Heart right ventricle (tissue), 16 donors: ENCODE measurements at regions not wholly inside any gene's neighbourhood (a gene's known extent, or its start where the extent isn't known, plus 50 kb on each side); places are given as distances from the start of the nearest gene placed in this dataset.

Source experiments
- ATAC-seq, 8 donors: fragments of 200-7000 bp; cut with Tn5 transposase; one replicate each; pipeline ENCODE4 v1.9.1; 2020; ENCODE audit warnings: mild to moderate bottlenecking in 8 of 8, moderate library complexity in 8 of 8, moderate number of reproducible peaks in 1 of 8
- DNase-seq, 2 donors: peaks; one replicate each; pipeline ENCODE4 v3.0.0-alpha.2; 2020
- H3K27ac ChIP-seq, 10 donors: fragments of 200-600 bp; sonication (generic) in 2 of 10; one replicate each; pipeline versions ENCODE4 v1.5.0 to v1.8.0; 2020 to 2022; ENCODE audit warnings: mild to moderate bottlenecking in 3 of 10
- H3K27me3 ChIP-seq, 7 donors: fragments of 200-600 bp; one replicate each; pipeline ENCODE4 v1.8.0; 2021 to 2022; ENCODE audit warnings: mild to moderate bottlenecking in 2 of 7
- H3K36me3 ChIP-seq, 9 donors: fragments of 200-600 bp; sonication (generic) in 1 of 9; one replicate each; pipeline versions ENCODE4 v1.5.0 to v1.8.0; 2020 to 2022; ENCODE audit warnings: mild to moderate bottlenecking in 2 of 9
- H3K4me1 ChIP-seq, 9 donors: fragments of 200-600 bp; sonication (generic) in 1 of 9; one replicate each; pipeline versions ENCODE4 v1.5.0 to v1.8.0; 2020 to 2022; ENCODE audit warnings: mild to moderate bottlenecking in 4 of 9
- H3K4me3 ChIP-seq, 10 donors: fragments of 200-600 bp; sonication (generic) in 2 of 10; one replicate each; pipeline versions ENCODE4 v1.5.0 to v1.8.0; 2020 to 2022; ENCODE audit warnings: mild to moderate bottlenecking in 7 of 10, moderate library complexity in 2 of 10
- H3K9me3 ChIP-seq, 11 donors: fragments of 200-600 bp in 10 of 11; sonication (generic) in 2 of 11; one replicate each; pipeline versions ENCODE4 v1.5.0 to v1.8.0; 2013 to 2022; ENCODE audit warnings: mild to moderate bottlenecking in 2 of 11, control low read depth in 1 of 11, moderate library complexity in 1 of 11
- CTCF ChIP-seq, 9 donors: fragments of 200-600 bp; sonication (generic) in 2 of 9; IDR thresholded peaks; one replicate each; pipeline versions ENCODE4 v1.5.0 to v1.8.0; 2021 to 2022; ENCODE audit warnings: antibody characterized with exemption in 9 of 9, mild to moderate bottlenecking in 5 of 9, moderate library complexity in 1 of 9
- WGBS, 2 donors: extraction: QIAGEN DNeasy Blood & Tissue Kit; methylation state at CpG; one replicate each; pipeline ENCODE4 v1.1.7; 2013; ENCODE audit warnings: inconsistent platforms in 1 of 2; 5-methylcytosine and 5-hydroxymethylcytosine counted together
- intact Hi-C, 10 donors: fragments of 100-400 bp; cut with DNase I; formaldehyde crosslinking; loops; one replicate each; pipeline versions ENCODE4 v1.11.1 to v1.14.2; 2022
- donor health status: Arrhythmogenic right ventricular cardiomyopathy.
- donor health status: ischemic (EF 13 %, LVEDD 7.1; RV severe dilation, severe dysfunction).
- donor health status: healthy with polysubstance abuse.
- donor health status: DM: no; HTN: yes; CAD: no.
- donor health status: DM: no; HTN: no; CAD: no.
- donor health status: ischemic (EF 25% LVEDD 6.9; RV normal size, moderate dysfunction).
- donor health status: ischemic (EF 25% LVEDD 5.7; RV mildly dilated, moderate dysfunction).
- donor health status: healthy.
- donor health status: DM: yes; HTN: yes; CAD: no.
- donor health status: Ischemic cardiomyopathy.
- donor health status: ischemic (EF 35%, LVEDD 5.7; RV mildly dilated, moderate dysfunction).
- donor health status: nonischemic (EF 11% LVEDD 7.7; RV severe dilation, severe dysfunction).
- donor health status: DM: yes; HTN: yes; CAD: no.
- donor health status: PGD.
- donor health status: ischemic (EF 29% LVEDD 5.4; RV normal size, mild dysfunction).
- donor health status: nonischemic (EF 23%, LVEDD 6.1; RV moderate dilation, normal function).

DNA sequence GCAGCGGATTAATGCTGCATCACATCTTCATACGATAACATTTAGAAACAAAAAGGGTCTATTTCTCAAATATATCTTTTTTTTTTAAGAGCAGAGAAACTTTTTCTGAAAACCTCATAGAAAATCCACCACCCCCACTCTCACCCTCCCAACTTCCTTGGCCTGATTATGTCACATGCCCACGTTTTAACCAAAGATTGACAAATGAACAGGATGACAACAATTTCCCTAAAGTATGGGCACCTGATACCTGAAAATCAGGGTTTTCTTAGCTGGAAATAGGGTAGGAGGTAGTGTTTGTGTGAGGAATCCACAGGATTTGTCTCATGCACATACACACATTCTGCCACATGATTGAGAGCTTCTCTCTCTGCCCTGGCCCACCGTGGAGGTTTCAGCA lies 74.7 kb upstream of the MDM1 start:
- Histone ChIP-seq H3K27ac (peak overlapping the region in 8 of 10 donors; percentile 63 to 84 (median 72)), H3K36me3 (no peaks in the 10 kb centered on the region), H3K4me3 (no peak overlapping the region), H3K27me3 (no peaks in the 10 kb centered on the region), H3K9me3 (no peaks in the 10 kb centered on the region), H3K4me1 (peaks cover 6 to 36% (median 28%) of the 10 kb centered on the region in 9 donors)
- TF ChIP-seq CTCF (IDR thresholded peaks at IDR 0.05): no peak
- DNase-seq (no peak), ATAC-seq (no peak)
- 74 to 86% methylated on average over 4 of the region's 4 CpGs for WGBS, 2 donors
- intact Hi-C loops: loop anchor here in 5 of 10 donors (2.0 to 10.0 kb wide), 7 partner anchors 40 to 280 kb away; partner anchors contain the start of genes RAP1B (in 3 of the 5) and NUP107 (in 2 of the 5)

DNA sequence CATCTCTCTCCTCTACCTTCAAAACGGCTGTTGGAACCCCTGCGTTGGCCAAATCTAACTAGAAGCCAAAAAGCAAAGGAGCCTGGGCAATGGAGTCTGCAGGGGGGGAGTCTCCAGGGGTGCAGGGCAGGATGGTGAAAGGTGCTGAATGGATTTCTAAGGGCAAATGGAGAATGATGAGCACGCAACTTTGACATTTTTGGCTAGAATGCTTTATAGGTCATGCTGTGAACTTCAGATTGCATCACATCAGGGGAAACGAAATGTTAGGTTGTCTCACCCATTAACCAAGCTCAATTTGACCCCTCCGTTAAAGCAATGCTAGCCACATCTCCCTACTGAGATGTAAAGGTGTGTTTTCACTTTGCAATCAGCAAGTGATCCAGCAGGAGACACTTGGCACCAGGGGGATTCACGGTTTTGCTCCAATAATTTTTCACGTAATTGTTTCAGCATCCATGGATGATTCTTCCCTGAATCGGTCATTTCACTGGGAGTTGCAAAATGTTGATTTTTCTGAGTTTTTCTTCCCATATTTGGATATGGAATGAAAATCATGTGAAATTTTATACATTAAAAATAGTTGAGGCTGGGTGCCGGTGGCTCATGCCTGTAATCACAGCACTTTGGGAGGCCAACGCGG lies 78.0 kb upstream of the MDM1 start:
- no peak for TF ChIP-seq CTCF (IDR thresholded peaks at IDR 0.05)
- DNase-seq (no peak), ATAC-seq (no peak)
- no peaks in the 10 kb centered on the region for H3K27me3 ChIP-seq
- peaks cover 6 to 21% (median 20%) of the 10 kb centered on the region in 9 donors for H3K4me1 ChIP-seq
- H3K4me3 ChIP-seq: no peak overlapping the region
- no peak overlapping the region for H3K27ac ChIP-seq
- H3K36me3 ChIP-seq: no peaks in the 10 kb centered on the region
- H3K9me3 ChIP-seq: no peaks in the 10 kb centered on the region
- intact Hi-C loops: no loop called here
- 86 to 93% methylated on average over 11 of the region's 11 CpGs for WGBS, 2 donors

DNA sequence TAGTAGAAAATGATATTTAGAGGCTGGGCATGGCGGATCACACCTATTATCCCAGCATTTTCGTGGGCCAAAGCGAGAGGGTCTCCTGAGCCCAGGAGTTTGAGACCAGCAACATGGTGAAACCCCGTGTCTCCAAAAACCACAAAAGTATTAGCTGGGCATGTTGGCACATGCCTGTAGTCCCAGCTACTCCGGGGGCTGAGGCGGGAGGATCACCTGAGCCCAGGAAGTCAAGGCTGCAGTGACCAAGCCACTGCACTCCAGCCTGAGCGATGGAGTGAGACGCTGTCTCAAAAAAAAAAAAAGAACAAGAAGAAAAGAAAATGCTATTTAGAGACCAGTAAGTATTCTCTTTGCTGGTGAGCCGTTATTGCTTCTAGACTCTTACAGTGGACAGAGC lies 79.2 kb upstream of the MDM1 start:
- H3K27ac ChIP-seq: no peak overlapping the region
- no peaks in the 10 kb centered on the region for H3K36me3 ChIP-seq
- ATAC-seq (no peak), DNase-seq (no peak)
- peaks cover 3 to 9% (median 8%) of the 10 kb centered on the region in 9 donors for H3K4me1 ChIP-seq
- no peak for TF ChIP-seq CTCF (IDR thresholded peaks at IDR 0.05)
- intact Hi-C loops: no loop called here
- no peak overlapping the region for H3K4me3 ChIP-seq
- H3K27me3 ChIP-seq: no peaks in the 10 kb centered on the region
- 93 to 95% methylated on average over 9 of the region's 9 CpGs for WGBS, 2 donors
- no peaks in the 10 kb centered on the region for H3K9me3 ChIP-seq

- Histone ChIP-seq H3K4me1 (peaks cover 0 to 8% (median under 1%) of the 10 kb centered on the region in 9 donors), H3K4me3 (no peak overlapping the region), H3K27me3 (no peaks in the 10 kb centered on the region), H3K36me3 (no peaks in the 10 kb centered on the region), H3K27ac (no peak overlapping the region), H3K9me3 (no peaks in the 10 kb centered on the region)
- no peak for TF ChIP-seq CTCF (IDR thresholded peaks at IDR 0.05)
- intact Hi-C loops: no loop called here
- ATAC-seq (no peak), DNase-seq (no peak)
- 85% methylated on average over 2 of the region's 2 CpGs for WGBS, 2 donors
Observed at GRCh38 chr12:68414988-68415387, 82.8 kb upstream of the MDM1 start.
